ENCODE measurements at regions not wholly inside any gene's neighbourhood (a gene's known extent, or its start where the extent isn't known, plus 50 kb on each side); places are given as distances from the start of the nearest gene placed in this dataset.
"Not testable (repeated sequence)": the region's sequence is repeated elsewhere in the genome, so short reads cannot be mapped to it uniquely, and the experiment has no call there.

GRCh38 chr2:77684543-77685319 lies 162.6 kb upstream of the LRRTM4 start:
- not testable (repeated sequence) for ATAC-seq

DNA sequence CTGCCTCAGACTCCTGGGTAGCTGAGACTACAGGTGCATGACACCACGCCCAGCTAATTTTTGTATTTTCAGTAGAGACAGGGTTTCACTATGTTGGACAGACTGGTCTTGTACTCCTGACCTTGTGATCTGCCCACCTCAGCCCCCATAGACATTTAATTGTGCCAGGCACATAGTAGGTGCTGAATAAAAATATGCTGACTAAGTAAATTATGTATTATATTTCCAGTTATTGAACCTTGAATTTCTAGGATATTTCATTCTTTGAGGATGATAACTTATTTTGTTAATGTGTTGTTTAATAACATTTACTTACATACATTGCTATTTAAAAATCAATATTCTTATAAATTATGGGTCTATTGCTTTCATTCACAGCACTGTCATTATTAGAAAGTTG lies 190.4 kb upstream of the LRRTM4 start:
- ATAC-seq: no peak
- TF ChIP-seq TSHZ2 (CRISPR knock-in tag; IDR thresholded peaks at IDR 0.05): no peak
- no peak for TF ChIP-seq ZNF565 (CRISPR knock-in tag; conservative IDR thresholded peaks at IDR 0.05; ENCODE audit: low read depth)
- TF ChIP-seq POU6F1 (CRISPR knock-in tag; IDR thresholded peaks at IDR 0.05; ENCODE audit: borderline replicate concordance, low read depth): no peak
- no peak for TF ChIP-seq ZC3H10 (CRISPR knock-in tag; IDR thresholded peaks at IDR 0.05)
- TF ChIP-seq PPARA (CRISPR knock-in tag; IDR thresholded peaks at IDR 0.05; ENCODE audit: borderline replicate concordance): no peak

DNA sequence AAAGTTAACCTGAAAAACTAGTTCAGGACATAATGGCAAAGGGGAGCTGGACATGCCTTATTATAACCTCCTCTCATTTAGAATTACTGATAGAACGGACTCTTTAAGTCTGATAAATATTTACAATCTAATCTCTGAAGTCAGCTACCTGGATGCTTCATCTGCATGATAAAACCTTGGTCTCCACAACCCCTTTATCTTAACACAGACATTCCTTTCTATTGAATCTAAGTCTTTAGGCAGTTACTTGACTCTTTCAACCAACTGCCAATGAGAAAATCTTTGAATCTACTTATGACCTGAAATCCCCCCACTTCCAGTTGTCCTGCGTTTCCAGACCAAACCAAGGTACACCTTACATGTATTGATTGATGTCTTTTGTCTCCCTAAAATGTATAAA lies 191.2 kb upstream of the LRRTM4 start:
- TF ChIP-seq ZNF8 (CRISPR knock-in tag; IDR thresholded peaks at IDR 0.05) (no peak), ZNF565 (CRISPR knock-in tag; conservative IDR thresholded peaks at IDR 0.05; ENCODE audit: low read depth) (no peak), RARB (CRISPR knock-in tag; IDR thresholded peaks at IDR 0.05) (no peak), ESRRG (CRISPR knock-in tag; IDR thresholded peaks at IDR 0.05) (no peak), TSHZ2 (CRISPR knock-in tag; IDR thresholded peaks at IDR 0.05) (no peak), TOX (CRISPR knock-in tag; IDR thresholded peaks at IDR 0.05; ENCODE audit: borderline replicate concordance) (no peak), POU6F1 (CRISPR knock-in tag; IDR thresholded peaks at IDR 0.05; ENCODE audit: borderline replicate concordance, low read depth) (no peak), ARNTL (CRISPR knock-in tag; IDR thresholded peaks at IDR 0.05; ENCODE audit: borderline replicate concordance, low read depth) (no peak), ZC3H10 (CRISPR knock-in tag; IDR thresholded peaks at IDR 0.05) (no peak), ISL1 (CRISPR knock-in tag; IDR thresholded peaks at IDR 0.05) (no peak), TCF4 (CRISPR knock-in tag; IDR thresholded peaks at IDR 0.05; ENCODE audit: borderline replicate concordance) (no peak), ZFP3 (CRISPR knock-in tag; IDR thresholded peaks at IDR 0.05) (no peak), ZFP30 (CRISPR knock-in tag; IDR thresholded peaks at IDR 0.05) (no peak), OSR1 (CRISPR knock-in tag; IDR thresholded peaks at IDR 0.05) (no peak), PPARA (CRISPR knock-in tag; IDR thresholded peaks at IDR 0.05; ENCODE audit: borderline replicate concordance) (no peak), ZNF70 (CRISPR knock-in tag; IDR thresholded peaks at IDR 0.05) (no peak), CSDC2 (CRISPR knock-in tag; IDR thresholded peaks at IDR 0.05) (no peak), CSRNP3 (CRISPR knock-in tag; IDR thresholded peaks at IDR 0.05) (no peak)
- TF ChIP-seq, protein P1, sequence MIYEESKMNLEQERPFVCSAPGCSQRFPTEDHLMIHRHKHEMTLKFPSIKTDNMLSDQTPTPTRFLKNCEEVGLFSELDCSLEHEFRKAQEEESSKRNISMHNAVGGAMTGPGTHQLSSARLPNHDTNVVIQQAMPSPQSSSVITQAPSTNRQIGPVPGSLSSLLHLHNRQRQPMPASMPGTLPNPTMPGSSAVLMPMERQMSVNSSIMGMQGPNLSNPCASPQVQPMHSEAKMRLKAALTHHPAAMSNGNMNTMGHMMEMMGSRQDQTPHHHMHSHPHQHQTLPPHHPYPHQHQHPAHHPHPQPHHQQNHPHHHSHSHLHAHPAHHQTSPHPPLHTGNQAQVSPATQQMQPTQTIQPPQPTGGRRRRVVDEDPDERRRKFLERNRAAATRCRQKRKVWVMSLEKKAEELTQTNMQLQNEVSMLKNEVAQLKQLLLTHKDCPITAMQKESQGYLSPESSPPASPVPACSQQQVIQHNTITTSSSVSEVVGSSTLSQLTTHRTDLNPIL (CRISPR knock-in tag; IDR thresholded peaks at IDR 0.05; ENCODE audit: low read depth): no peak
- no peak for ATAC-seq

Measured in SK-N-SH treated with all-trans-retinoic acid at 6 μM for 48 hours (cell line).